HUES64 (cell line): ENCODE measurements at regions not wholly inside any gene's neighbourhood (a gene's known extent, or its start where the extent isn't known, plus 50 kb on each side); places are given as distances from the start of the nearest gene placed in this dataset.

ENCODE experiments used
- H3K27ac ChIP-seq: 2 replicates; pipeline ENCODE4 v1.7.0; 2013; ENCODE audit warnings: low read depth, low read length, inconsistent platforms
- H3K27me3 ChIP-seq: 2 replicates; pipeline ENCODE4 v1.6.1; 2013; ENCODE audit warnings: mild to moderate bottlenecking, low read length; ENCODE audit not compliant: insufficient read depth
- H3K36me3 ChIP-seq: 2 replicates; pipeline ENCODE4 v1.6.1; 2013; ENCODE audit warnings: mild to moderate bottlenecking, low read length; ENCODE audit not compliant: insufficient read depth
- H3K4me1 ChIP-seq: 2 replicates; pipeline ENCODE4 v1.6.1; 2013; ENCODE audit warnings: mild to moderate bottlenecking, low read length, moderate library complexity; ENCODE audit not compliant: insufficient read depth
- H3K4me3 ChIP-seq: 2 replicates; pipeline ENCODE4 v1.5.1; 2013; ENCODE audit warnings: mild to moderate bottlenecking, low read length, moderate library complexity
- H3K9ac ChIP-seq: 2 replicates; pipeline ENCODE4 v1.6.1; 2013; ENCODE audit warnings: mild to moderate bottlenecking, low read depth, low read length
- H3K9me3 ChIP-seq: 2 replicates; pipeline ENCODE4 v1.6.1; 2013; ENCODE audit warnings: low read depth, low read length; ENCODE audit not compliant: insufficient read depth
- WGBS: fragments of 150-250, 120-280 bp; methylation state at CpG from one replicate; pipeline ENCODE4 v1.1.7; 2013; ENCODE audit warnings: missing lambda C conversion rate; 5-methylcytosine and 5-hydroxymethylcytosine counted together

GRCh38 chr4:151887031-151887815, 126.4 kb upstream of the GATB start:
- WGBS, result 86% methylated on average over 9 of the region's 9 CpGs
- Histone ChIP-seq H3K9ac (no peak overlapping the region), H3K9me3 (no peaks in the 10 kb centered on the region), H3K27ac (no peak overlapping the region), H3K4me3 (no peak overlapping the region), H3K36me3 (no peaks in the 10 kb centered on the region), H3K27me3 (no peaks in the 10 kb centered on the region), H3K4me1 (peaks cover 6% of the 10 kb centered on the region)

GRCh38 chr4:151885123-151885522, 124.3 kb upstream of the GATB start:
- H3K4me3 ChIP-seq, result no peak overlapping the region
- H3K27me3 ChIP-seq, result no peaks in the 10 kb centered on the region
- H3K36me3 ChIP-seq, result no peaks in the 10 kb centered on the region
- peaks cover 10% of the 10 kb centered on the region for H3K4me1 ChIP-seq
- no peak overlapping the region for H3K9ac ChIP-seq
- H3K9me3 ChIP-seq, result no peaks in the 10 kb centered on the region
- WGBS, result 94% methylated on average over 4 of the region's 5 CpGs
- no peak overlapping the region for H3K27ac ChIP-seq

- no peak overlapping the region for H3K27ac ChIP-seq
- WGBS, result 96% methylated on average over 4 of the region's 4 CpGs
- H3K4me1 ChIP-seq, result peaks cover 17% of the 10 kb centered on the region
- H3K9me3 ChIP-seq, result no peaks in the 10 kb centered on the region
- no peak overlapping the region for H3K4me3 ChIP-seq
- no peak overlapping the region for H3K9ac ChIP-seq
- no peaks in the 10 kb centered on the region for H3K36me3 ChIP-seq
- no peaks in the 10 kb centered on the region for H3K27me3 ChIP-seq
Measured at GRCh38 chr4:151883747-151884146, 122.9 kb upstream of the GATB start.

DNA sequence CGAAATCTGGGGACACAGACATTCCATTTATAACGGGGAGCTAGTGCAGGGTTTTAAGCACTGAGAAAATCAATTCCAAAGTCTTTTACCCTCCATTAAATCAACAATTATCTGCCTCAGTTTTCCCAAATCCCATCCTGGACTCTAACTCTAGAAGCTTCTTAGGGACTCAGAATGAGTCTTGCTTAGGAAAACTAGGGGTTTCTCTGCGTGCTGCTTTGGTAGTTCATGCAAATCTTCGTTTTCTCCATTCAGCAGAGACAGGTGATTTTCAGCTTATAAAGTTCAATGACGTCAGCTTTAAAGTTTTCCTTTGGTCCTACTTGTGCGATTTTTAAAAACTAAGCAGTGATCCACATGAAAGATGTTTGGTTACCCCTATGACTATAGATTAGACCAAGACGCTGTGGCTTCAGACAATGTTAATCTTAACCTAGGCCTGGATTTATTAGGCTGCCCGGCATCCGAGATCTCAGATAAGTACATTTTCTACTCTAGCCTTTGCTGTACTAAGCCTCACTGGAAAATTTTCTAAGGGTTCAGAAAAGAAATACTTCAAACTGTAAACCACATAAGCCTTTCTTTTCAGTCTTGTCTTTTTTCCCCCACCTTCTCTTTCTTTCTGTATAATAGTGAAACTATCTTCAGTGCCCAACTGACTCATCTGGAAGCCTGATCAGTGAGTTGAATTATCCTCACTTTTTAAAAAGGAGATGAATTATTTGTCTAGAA, 121.4 kb upstream of the GATB start:
- Histone ChIP-seq H3K9ac (no peak overlapping the region), H3K27me3 (no peaks in the 10 kb centered on the region), H3K27ac (no peak overlapping the region), H3K4me3 (no peak overlapping the region), H3K4me1 (peaks cover 17% of the 10 kb centered on the region), H3K36me3 (no peaks in the 10 kb centered on the region), H3K9me3 (no peaks in the 10 kb centered on the region)
- 94% methylated on average over 9 of the region's 9 CpGs for WGBS

- Histone ChIP-seq H3K4me3 (no peak overlapping the region), H3K36me3 (no peaks in the 10 kb centered on the region), H3K4me1 (peaks cover 17% of the 10 kb centered on the region), H3K9ac (no peak overlapping the region), H3K27me3 (no peaks in the 10 kb centered on the region), H3K9me3 (no peaks in the 10 kb centered on the region), H3K27ac (no peak overlapping the region; the same call in 1 of the 2 replicates)
- WGBS, result 84% methylated on average over 11 of the region's 11 CpGs
Measured at GRCh38 chr4:151879705-151880445, 119.1 kb upstream of the GATB start.

GRCh38 chr4:151876381-151876988, 115.7 kb upstream of the GATB start:
- Histone ChIP-seq H3K36me3 (no peaks in the 10 kb centered on the region), H3K4me1 (peaks cover 29% of the 10 kb centered on the region), H3K9me3 (no peaks in the 10 kb centered on the region), H3K9ac (no peak overlapping the region), H3K4me3 (no peak overlapping the region), H3K27me3 (no peaks in the 10 kb centered on the region), H3K27ac (no peak overlapping the region)
- WGBS, result 95% methylated on average over 3 of the region's 3 CpGs

DNA sequence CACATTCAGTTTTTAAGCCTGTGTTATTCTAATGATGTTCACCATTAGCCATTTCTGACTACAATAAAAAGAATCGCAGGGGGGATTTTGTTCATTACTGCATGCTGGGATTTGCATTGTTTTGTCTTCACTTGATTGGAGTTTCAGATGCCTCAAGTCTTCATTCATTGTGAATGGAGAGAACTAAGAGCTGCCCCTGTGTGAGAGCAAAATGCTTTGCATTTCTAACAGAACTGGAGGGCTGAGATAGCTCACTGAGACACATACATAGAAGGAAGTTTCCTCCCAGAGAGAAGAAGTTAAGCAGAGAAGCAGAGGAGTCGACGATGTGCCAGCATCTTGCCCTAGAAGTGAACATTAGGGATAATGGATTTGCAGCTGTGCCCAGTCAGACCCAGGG, 113.5 kb upstream of the GATB start:
- 19% methylated on average over 3 of the region's 3 CpGs for WGBS
- Histone ChIP-seq H3K4me1 (peaks cover 18% of the 10 kb centered on the region), H3K27me3 (no peaks in the 10 kb centered on the region), H3K4me3 (no peak overlapping the region), H3K9me3 (no peaks in the 10 kb centered on the region), H3K36me3 (no peaks in the 10 kb centered on the region), H3K9ac (no peak overlapping the region), H3K27ac (peak overlapping the region; percentile 87)

DNA sequence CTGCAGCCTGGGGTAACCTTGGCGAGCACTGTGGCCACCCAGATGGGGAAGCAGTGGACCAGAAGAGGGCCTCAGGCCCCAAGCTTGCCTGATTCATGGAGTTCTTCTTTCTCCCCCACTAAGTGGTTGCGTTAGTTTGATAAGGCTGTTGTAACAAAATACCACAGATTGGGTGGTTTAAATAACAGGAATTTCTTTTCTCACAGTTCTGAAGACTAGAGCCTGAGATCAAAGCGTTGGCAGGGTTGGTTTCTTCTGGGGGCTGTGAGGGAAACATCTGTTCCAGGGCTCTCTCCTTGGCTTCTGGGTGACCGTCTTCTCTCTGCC, 105.7 kb upstream of the GATB start:
- no peak overlapping the region for H3K27ac ChIP-seq
- H3K36me3 ChIP-seq, result no peaks in the 10 kb centered on the region
- H3K27me3 ChIP-seq, result no peaks in the 10 kb centered on the region
- 90% methylated on average over 4 of the region's 4 CpGs for WGBS
- H3K9me3 ChIP-seq, result no peaks in the 10 kb centered on the region
- no peak overlapping the region for H3K4me3 ChIP-seq
- no peaks in the 10 kb centered on the region for H3K4me1 ChIP-seq
- no peak overlapping the region for H3K9ac ChIP-seq

DNA sequence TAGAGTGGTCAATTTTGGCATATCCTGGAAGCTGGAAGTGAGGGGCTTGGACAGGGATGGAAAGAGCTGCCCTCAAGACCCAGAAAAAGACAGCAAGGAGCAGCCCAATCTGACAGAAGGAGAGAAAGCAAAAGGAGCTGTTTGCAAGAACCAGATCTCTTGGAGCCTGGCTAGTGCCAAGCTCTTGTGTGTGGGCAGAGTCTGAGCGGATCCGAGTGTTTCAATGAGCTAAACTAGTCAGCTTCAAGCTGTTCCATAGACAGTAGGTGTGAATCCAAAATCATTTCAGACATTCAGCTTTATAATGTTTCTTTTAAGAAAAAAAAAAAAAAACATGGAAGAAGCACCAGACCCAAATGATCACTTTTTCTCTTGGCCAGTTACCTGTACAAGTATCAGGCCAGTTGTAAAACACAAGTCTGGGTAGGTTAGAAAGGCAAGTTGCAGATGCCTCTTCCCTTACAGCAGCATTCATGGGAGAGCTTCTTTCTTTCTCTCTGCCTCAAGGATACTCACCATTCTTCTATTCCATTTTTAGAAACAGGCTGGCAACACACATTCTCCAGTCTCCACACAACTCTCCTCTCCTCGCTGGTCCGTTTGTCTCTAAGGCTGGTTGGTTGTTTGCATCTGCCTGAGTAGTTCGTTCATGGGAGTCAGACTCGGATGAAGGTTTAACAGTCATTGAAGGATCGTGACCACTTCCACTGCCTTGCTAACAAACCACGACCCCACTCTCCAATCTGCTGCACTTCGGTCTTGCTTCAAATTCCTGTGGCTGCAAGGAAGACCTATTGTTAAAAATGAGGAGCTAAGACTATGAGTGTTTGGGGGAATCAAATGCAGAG, 105.2 kb upstream of the GATB start:
- no peak overlapping the region for H3K4me3 ChIP-seq
- H3K27ac ChIP-seq, result no peak overlapping the region
- no peaks in the 10 kb centered on the region for H3K9me3 ChIP-seq
- no peaks in the 10 kb centered on the region for H3K36me3 ChIP-seq
- WGBS, result 97% methylated on average over 9 of the region's 9 CpGs
- no peaks in the 10 kb centered on the region for H3K4me1 ChIP-seq
- H3K9ac ChIP-seq, result no peak overlapping the region
- no peaks in the 10 kb centered on the region for H3K27me3 ChIP-seq

DNA sequence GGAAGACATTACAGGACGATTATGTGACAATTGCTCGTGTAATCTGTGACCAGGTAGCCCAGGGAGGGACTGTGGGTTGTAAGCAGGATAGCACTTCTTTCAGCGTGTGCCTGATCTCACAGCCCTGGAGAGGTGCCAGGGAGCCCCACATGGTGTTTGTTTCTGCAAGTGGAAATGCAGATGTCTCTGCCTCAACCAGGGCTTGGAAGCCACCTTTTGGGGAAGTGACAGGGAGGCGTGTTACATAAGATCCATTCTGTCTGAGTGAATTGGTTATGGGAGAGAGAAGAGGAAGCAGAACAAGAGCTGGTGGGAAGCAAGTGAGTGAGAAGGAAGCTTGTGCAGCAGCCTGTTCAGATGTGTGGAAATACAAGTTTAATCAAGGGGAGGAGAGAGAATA, 104.5 kb upstream of the GATB start:
- WGBS, result 88% methylated on average over 4 of the region's 4 CpGs
- H3K4me1 ChIP-seq, result no peaks in the 10 kb centered on the region
- H3K9me3 ChIP-seq, result no peaks in the 10 kb centered on the region
- no peaks in the 10 kb centered on the region for H3K36me3 ChIP-seq
- H3K27ac ChIP-seq, result no peak overlapping the region
- H3K9ac ChIP-seq, result no peak overlapping the region
- H3K27me3 ChIP-seq, result no peaks in the 10 kb centered on the region
- no peak overlapping the region for H3K4me3 ChIP-seq
